ENCODE measurements at regions not wholly inside any gene's neighbourhood (a gene's known extent, or its start where the extent isn't known, plus 50 kb on each side); places are given as distances from the start of the nearest gene placed in this dataset.

DNA sequence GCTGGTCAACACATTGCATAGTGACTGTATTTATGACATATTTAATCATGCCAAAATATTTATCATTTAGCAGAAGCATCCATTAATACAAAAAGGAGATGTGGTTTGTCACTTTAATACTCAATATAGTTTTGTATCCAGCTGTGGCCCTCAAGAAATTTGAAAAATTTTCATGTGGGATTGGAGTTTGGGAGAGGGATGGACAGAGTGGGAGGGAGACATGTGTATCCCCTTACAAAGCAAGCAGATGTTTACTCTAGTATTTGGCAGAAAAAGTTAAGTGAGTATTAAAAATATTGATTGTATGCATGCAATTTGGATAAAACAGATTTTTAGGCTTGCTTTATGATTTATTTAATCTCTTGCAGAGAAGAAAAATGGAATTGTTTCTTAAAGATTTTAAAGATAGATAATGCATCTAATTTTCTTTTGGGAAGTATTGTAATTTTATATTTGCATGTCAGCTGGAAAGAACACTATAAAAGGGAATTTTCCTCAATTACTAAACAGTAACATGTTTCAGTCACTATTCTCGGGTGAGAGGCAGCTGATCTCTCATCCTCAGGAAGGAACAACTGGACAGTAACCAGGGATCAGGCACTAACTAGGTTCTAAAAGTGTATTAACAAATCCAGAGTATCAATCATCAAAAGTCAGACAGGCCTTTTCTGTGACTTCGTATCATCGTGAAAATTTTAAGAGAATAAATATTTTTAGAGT lies 1184.7 kb upstream of the NXPH2 start:
- no peak for TF ChIP-seq CBX2 (IDR thresholded peaks at IDR 0.05; ENCODE audit: insufficient read depth, low read length, poor library complexity, severe bottlenecking)
- TF ChIP-seq MTA1 (IDR thresholded peaks at IDR 0.05; ENCODE audit: borderline replicate concordance), result no peak
- TF ChIP-seq, protein P1, sequence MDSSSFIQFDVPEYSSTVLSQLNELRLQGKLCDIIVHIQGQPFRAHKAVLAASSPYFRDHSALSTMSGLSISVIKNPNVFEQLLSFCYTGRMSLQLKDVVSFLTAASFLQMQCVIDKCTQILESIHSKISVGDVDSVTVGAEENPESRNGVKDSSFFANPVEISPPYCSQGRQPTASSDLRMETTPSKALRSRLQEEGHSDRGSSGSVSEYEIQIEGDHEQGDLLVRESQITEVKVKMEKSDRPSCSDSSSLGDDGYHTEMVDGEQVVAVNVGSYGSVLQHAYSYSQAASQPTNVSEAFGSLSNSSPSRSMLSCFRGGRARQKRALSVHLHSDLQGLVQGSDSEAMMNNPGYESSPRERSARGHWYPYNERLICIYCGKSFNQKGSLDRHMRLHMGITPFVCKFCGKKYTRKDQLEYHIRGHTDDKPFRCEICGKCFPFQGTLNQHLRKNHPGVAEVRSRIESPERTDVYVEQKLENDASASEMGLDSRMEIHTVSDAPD (CRISPR knock-in tag; IDR thresholded peaks at IDR 0.05), result no peak
- TF ChIP-seq, protein P2, sequence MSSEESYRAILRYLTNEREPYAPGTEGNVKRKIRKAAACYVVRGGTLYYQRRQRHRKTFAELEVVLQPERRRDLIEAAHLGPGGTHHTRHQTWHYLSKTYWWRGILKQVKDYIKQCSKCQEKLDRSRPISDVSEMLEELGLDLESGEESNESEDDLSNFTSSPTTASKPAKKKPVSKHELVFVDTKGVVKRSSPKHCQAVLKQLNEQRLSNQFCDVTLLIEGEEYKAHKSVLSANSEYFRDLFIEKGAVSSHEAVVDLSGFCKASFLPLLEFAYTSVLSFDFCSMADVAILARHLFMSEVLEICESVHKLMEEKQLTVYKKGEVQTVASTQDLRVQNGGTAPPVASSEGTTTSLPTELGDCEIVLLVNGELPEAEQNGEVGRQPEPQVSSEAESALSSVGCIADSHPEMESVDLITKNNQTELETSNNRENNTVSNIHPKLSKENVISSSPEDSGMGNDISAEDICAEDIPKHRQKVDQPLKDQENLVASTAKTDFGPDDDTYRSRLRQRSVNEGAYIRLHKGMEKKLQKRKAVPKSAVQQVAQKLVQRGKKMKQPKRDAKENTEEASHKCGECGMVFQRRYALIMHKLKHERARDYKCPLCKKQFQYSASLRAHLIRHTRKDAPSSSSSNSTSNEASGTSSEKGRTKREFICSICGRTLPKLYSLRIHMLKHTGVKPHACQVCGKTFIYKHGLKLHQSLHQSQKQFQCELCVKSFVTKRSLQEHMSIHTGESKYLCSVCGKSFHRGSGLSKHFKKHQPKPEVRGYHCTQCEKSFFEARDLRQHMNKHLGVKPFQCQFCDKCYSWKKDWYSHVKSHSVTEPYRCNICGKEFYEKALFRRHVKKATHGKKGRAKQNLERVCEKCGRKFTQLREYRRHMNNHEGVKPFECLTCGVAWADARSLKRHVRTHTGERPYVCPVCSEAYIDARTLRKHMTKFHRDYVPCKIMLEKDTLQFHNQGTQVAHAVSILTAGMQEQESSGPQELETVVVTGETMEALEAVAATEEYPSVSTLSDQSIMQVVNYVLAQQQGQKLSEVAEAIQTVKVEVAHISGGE (CRISPR knock-in tag; IDR thresholded peaks at IDR 0.05), result no peak
- TF ChIP-seq, protein P3, sequence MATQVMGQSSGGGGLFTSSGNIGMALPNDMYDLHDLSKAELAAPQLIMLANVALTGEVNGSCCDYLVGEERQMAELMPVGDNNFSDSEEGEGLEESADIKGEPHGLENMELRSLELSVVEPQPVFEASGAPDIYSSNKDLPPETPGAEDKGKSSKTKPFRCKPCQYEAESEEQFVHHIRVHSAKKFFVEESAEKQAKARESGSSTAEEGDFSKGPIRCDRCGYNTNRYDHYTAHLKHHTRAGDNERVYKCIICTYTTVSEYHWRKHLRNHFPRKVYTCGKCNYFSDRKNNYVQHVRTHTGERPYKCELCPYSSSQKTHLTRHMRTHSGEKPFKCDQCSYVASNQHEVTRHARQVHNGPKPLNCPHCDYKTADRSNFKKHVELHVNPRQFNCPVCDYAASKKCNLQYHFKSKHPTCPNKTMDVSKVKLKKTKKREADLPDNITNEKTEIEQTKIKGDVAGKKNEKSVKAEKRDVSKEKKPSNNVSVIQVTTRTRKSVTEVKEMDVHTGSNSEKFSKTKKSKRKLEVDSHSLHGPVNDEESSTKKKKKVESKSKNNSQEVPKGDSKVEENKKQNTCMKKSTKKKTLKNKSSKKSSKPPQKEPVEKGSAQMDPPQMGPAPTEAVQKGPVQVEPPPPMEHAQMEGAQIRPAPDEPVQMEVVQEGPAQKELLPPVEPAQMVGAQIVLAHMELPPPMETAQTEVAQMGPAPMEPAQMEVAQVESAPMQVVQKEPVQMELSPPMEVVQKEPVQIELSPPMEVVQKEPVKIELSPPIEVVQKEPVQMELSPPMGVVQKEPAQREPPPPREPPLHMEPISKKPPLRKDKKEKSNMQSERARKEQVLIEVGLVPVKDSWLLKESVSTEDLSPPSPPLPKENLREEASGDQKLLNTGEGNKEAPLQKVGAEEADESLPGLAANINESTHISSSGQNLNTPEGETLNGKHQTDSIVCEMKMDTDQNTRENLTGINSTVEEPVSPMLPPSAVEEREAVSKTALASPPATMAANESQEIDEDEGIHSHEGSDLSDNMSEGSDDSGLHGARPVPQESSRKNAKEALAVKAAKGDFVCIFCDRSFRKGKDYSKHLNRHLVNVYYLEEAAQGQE (IDR thresholded peaks at IDR 0.05; ENCODE audit: borderline replicate concordance), result no peak
- TF ChIP-seq, protein P3 (CRISPR knock-in tag; IDR thresholded peaks at IDR 0.05; ENCODE audit: low read depth), result no peak
- TF ChIP-seq HMG20B (CRISPR knock-in tag; IDR thresholded peaks at IDR 0.05), result no peak
- TF ChIP-seq, protein P4, sequence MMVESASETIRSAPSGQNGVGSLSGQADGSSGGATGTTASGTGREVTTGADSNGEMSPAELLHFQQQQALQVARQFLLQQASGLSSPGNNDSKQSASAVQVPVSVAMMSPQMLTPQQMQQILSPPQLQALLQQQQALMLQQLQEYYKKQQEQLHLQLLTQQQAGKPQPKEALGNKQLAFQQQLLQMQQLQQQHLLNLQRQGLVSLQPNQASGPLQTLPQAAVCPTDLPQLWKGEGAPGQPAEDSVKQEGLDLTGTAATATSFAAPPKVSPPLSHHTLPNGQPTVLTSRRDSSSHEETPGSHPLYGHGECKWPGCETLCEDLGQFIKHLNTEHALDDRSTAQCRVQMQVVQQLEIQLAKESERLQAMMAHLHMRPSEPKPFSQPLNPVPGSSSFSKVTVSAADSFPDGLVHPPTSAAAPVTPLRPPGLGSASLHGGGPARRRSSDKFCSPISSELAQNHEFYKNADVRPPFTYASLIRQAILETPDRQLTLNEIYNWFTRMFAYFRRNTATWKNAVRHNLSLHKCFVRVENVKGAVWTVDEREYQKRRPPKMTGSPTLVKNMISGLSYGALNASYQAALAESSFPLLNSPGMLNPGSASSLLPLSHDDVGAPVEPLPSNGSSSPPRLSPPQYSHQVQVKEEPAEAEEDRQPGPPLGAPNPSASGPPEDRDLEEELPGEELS (CRISPR knock-in tag; IDR thresholded peaks at IDR 0.05; ENCODE audit: borderline replicate concordance), result no peak
- no peak for TF ChIP-seq SREBF2 (CRISPR knock-in tag; IDR thresholded peaks at IDR 0.05)
- TF ChIP-seq, protein P5, sequence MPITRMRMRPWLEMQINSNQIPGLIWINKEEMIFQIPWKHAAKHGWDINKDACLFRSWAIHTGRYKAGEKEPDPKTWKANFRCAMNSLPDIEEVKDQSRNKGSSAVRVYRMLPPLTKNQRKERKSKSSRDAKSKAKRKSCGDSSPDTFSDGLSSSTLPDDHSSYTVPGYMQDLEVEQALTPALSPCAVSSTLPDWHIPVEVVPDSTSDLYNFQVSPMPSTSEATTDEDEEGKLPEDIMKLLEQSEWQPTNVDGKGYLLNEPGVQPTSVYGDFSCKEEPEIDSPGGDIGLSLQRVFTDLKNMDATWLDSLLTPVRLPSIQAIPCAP (CRISPR knock-in tag; IDR thresholded peaks at IDR 0.05; ENCODE audit: borderline replicate concordance), result no peak
- no peak for TF ChIP-seq RAD21 (CRISPR knock-in tag; conservative IDR thresholded peaks at IDR 0.05 in 1 of 2, IDR thresholded peaks at IDR 0.05 in 1 of 2)
- TF ChIP-seq SIN3A (IDR thresholded peaks at IDR 0.05; ENCODE audit: borderline replicate concordance in 2 of 2, control insufficient read depth in 1 of 2, low read depth in 2 of 2, low read length in 2 of 2), result no peak
- TF ChIP-seq NEUROD1 (IDR thresholded peaks at IDR 0.05; ENCODE audit: borderline replicate concordance, low read depth, low read length, partially characterized antibody), result no peak
